Mucosa of rectum (tissue), 2 donors: ENCODE measurements at regions not wholly inside any gene's neighbourhood (a gene's known extent, or its start where the extent isn't known, plus 50 kb on each side); places are given as distances from the start of the nearest gene placed in this dataset.
"Not testable (repeated sequence)": the region's sequence is repeated elsewhere in the genome, so short reads cannot be mapped to it uniquely, and the experiment has no call there.

Source experiments
- H3K27ac ChIP-seq, 2 donors: one replicate each; pipeline ENCODE4 v1.7.0; 2013; ENCODE audit warnings: inconsistent platforms in 2 of 2, low read depth in 2 of 2, low read length in 2 of 2
- H3K27me3 ChIP-seq, 2 donors: one replicate each; pipeline ENCODE4 v1.7.0; 2013; ENCODE audit warnings: low read length in 2 of 2; ENCODE audit not compliant: control insufficient read depth in 2 of 2, insufficient read depth in 2 of 2
- H3K36me3 ChIP-seq, 2 donors: one replicate each; pipeline ENCODE4 v1.7.0; 2013; ENCODE audit warnings: low read length in 2 of 2; ENCODE audit not compliant: control insufficient read depth in 2 of 2, insufficient read depth in 2 of 2
- H3K4me1 ChIP-seq, 2 donors: one replicate each; pipeline ENCODE4 v1.7.0; 2013; ENCODE audit warnings: low read length in 2 of 2, mild to moderate bottlenecking in 1 of 2; ENCODE audit not compliant: control insufficient read depth in 2 of 2, insufficient read depth in 2 of 2
- H3K4me3 ChIP-seq, 2 donors: one replicate each; pipeline ENCODE4 v1.7.0; 2013; ENCODE audit warnings: low read length in 2 of 2
- H3K9ac ChIP-seq, 2 donors: one replicate each; pipeline ENCODE4 v1.7.0; 2013; ENCODE audit warnings: low read length in 2 of 2, low read depth in 1 of 2, mild to moderate bottlenecking in 1 of 2
- H3K9me3 ChIP-seq, 2 donors: one replicate each; pipeline ENCODE4 v1.7.0; 2013; ENCODE audit warnings: low read length in 2 of 2; ENCODE audit not compliant: control insufficient read depth in 2 of 2
- donor health status: healthy.
- donor health status: Normal muscosa, but diverticular disease.

DNA sequence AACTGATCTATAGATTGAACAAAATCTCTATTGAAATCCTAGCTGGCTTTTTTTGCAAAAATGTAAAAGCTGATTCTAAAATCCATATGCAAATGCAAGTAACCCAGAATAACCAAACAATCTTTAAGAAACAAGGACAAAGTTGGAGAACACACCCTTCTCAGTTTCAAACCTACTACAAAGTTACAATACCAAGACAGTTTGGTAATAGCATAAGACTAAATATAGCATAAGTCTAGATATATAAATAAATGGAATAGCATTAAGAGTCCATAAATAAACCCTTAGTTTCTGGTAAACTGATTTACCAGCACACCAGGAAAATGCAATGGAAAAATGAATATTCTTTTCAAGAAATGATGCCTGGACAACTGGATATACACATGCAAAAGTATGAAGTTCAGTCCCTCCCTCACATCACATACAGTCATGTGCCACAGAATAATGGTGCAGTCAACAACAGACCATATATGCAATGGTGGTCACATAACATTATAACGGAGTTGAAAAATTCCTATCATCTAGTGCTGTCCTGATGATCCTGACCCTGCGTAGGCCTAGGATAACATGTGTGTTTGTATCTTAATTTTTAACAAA lies 94.5 kb upstream of the GRIN2B start:
- Histone ChIP-seq H3K9me3 (peaks cover 0 to 6% of the 10 kb centered on the region in 2 donors), H3K9ac (no peak overlapping the region), H3K27me3 (no peaks in the 10 kb centered on the region), H3K27ac (no peak overlapping the region), H3K36me3 (no peaks in the 10 kb centered on the region), H3K4me3 (no peak overlapping the region), H3K4me1 (no peaks in the 10 kb centered on the region)

DNA sequence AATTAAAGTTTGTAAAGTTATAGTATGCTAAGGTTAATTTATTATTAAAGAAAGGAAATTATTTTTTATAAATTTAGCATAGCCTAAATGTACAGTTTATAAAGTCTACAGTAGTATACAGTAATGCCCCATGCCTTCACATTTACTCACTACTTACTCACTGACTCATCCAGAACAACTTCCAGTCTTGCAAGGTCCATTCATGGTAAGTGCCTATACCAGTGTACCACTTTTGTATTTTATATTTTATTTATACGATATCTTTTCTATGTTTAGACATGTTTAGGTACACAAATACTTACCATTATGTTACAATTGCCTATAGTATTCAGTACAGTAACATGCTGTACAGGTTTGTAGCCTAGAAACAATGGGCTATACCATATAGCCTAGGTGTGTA lies 95.1 kb upstream of the GRIN2B start:
- Histone ChIP-seq H3K4me3 (no peak overlapping the region), H3K36me3 (no peaks in the 10 kb centered on the region), H3K27ac (no peak overlapping the region), H3K9me3 (peaks cover 0 to 6% of the 10 kb centered on the region in 2 donors), H3K9ac (no peak overlapping the region), H3K27me3 (no peaks in the 10 kb centered on the region), H3K4me1 (no peaks in the 10 kb centered on the region)

DNA sequence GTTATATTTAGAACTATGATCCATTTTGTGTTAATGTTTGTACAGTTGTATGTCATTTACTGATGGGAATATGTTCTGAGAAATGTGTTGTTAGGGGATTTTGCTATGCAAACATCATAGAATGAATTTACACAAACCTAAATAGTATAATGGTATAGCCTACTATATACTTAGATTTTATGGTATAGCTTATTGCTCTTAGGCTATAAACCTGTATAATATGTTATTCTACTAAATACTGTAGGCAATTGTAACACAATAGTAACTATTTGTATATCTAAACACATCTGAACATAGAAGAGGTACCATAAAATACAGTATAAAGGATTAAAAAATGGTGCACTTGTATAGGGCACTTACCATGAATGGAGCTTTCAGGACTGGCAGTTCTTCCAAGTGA lies 105.4 kb upstream of the GRIN2B start:
- H3K27ac ChIP-seq = no peak overlapping the region
- H3K9me3 ChIP-seq = no peaks in the 10 kb centered on the region
- H3K36me3 ChIP-seq = no peaks in the 10 kb centered on the region
- no peak overlapping the region for H3K4me3 ChIP-seq
- no peak overlapping the region for H3K9ac ChIP-seq
- H3K4me1 ChIP-seq = no peaks in the 10 kb centered on the region
- no peaks in the 10 kb centered on the region for H3K27me3 ChIP-seq

- no peak overlapping the region for H3K4me3 ChIP-seq
- H3K4me1 ChIP-seq = no peaks in the 10 kb centered on the region
- no peak overlapping the region for H3K9ac ChIP-seq
- H3K9me3 ChIP-seq = no peaks in the 10 kb centered on the region
- no peaks in the 10 kb centered on the region for H3K36me3 ChIP-seq
- no peaks in the 10 kb centered on the region for H3K27me3 ChIP-seq
- H3K27ac ChIP-seq = no peak overlapping the region
These were observed 118.6 kb upstream of the GRIN2B start for GRCh38 chr12:14099994-14100393.

- H3K36me3 ChIP-seq, H3K27me3 ChIP-seq, H3K9ac ChIP-seq, H3K27ac ChIP-seq, H3K4me3 ChIP-seq, H3K9me3 ChIP-seq, H3K4me1 ChIP-seq: not testable (repeated sequence)
These were observed 120.2 kb upstream of the GRIN2B start for GRCh38 chr12:14101556-14101955.

GRCh38 chr12:14111230-14111865 lies 129.9 kb upstream of the GRIN2B start:
- no peak overlapping the region for H3K4me3 ChIP-seq
- H3K27ac ChIP-seq = no peak overlapping the region
- H3K4me1 ChIP-seq = no peaks in the 10 kb centered on the region
- no peak overlapping the region for H3K9ac ChIP-seq
- no peaks in the 10 kb centered on the region for H3K36me3 ChIP-seq
- H3K27me3 ChIP-seq = no peaks in the 10 kb centered on the region
- no peaks in the 10 kb centered on the region for H3K9me3 ChIP-seq

- Histone ChIP-seq H3K4me3 (no peak overlapping the region), H3K4me1 (no peaks in the 10 kb centered on the region), H3K9ac (no peak overlapping the region), H3K9me3 (no peaks in the 10 kb centered on the region), H3K27me3 (no peaks in the 10 kb centered on the region), H3K36me3 (no peaks in the 10 kb centered on the region), H3K27ac (no peak overlapping the region)
These were observed 131.6 kb upstream of the GRIN2B start for GRCh38 chr12:14113031-14113430.

- Histone ChIP-seq H3K4me3 (no peak overlapping the region), H3K27me3 (no peaks in the 10 kb centered on the region), H3K9me3 (no peaks in the 10 kb centered on the region), H3K36me3 (no peaks in the 10 kb centered on the region), H3K9ac (no peak overlapping the region), H3K4me1 (no peaks in the 10 kb centered on the region), H3K27ac (no peak overlapping the region)
These were observed 145.3 kb upstream of the GRIN2B start for GRCh38 chr12:14126692-14127091.

DNA sequence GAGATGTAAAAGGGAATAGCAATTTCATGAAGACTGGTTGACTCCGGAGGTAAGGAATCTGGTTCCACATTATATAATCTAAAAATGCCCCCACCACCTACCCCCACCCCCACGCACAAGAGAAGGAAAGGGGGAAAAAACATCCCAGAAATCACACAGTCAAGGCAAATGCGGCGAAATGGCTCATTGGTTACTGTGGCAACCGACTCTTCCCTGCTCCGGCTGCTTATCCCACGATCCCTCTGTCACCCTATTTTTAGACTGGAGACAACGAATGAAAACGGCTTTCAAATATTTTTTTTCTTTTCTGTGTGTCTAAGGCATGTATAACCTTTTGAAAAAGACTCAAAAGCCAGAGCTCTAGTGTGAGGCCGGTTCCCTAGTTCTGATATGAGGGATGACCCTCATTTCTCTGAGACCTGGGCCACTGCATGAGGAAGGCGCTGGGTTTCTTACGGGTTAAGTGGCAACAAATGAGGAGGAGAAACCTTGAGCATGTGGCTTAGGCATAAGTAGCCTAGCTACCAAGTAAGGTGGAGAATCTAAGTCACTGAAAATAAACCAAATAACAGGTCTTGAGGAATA lies 148.3 kb upstream of the GRIN2B start:
- Histone ChIP-seq H3K27ac (no peak overlapping the region), H3K27me3 (no peaks in the 10 kb centered on the region), H3K36me3 (no peaks in the 10 kb centered on the region), H3K4me1 (no peaks in the 10 kb centered on the region), H3K9me3 (no peaks in the 10 kb centered on the region), H3K9ac (no peak overlapping the region), H3K4me3 (no peak overlapping the region)

- no peak overlapping the region for H3K9ac ChIP-seq
- no peaks in the 10 kb centered on the region for H3K4me1 ChIP-seq
- no peak overlapping the region for H3K4me3 ChIP-seq
- no peak overlapping the region for H3K27ac ChIP-seq
- no peaks in the 10 kb centered on the region for H3K27me3 ChIP-seq
- no peaks in the 10 kb centered on the region for H3K9me3 ChIP-seq
- H3K36me3 ChIP-seq = no peaks in the 10 kb centered on the region
These were observed 154.6 kb upstream of the GRIN2B start for GRCh38 chr12:14135996-14136395.
